ENCODE measurements at regions not wholly inside any gene's neighbourhood (a gene's known extent, or its start where the extent isn't known, plus 50 kb on each side); places are given as distances from the start of the nearest gene placed in this dataset.

DNA sequence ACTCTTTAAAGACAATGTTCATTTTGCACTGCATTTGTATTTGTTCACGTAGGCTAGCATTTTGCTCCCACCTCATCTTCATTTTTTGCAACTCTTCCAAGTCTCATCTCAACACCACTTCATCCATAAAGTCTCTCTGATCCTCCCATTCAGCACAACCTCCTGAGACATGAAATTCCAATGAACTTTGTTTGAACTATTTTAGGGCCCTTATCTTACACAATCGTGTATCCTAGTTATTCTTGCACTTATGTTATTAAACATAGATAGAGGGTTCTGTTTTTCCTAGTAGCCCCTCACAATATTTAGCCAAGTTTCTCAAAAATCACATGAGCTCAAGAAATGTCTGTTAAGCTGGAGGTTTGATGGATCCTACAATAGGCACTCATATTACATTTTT, 500.5 kb upstream of the ADAMTS5 start:
- Mint-ChIP-seq H3K27me3 (ENCODE audit: low read depth, unreplicated experiment) (no peaks in the 10 kb centered on the region), H3K9me3 (ENCODE audit: unreplicated experiment) (no peaks in the 10 kb centered on the region), H3K27ac (ENCODE audit: unreplicated experiment) (no peak overlapping the region), H3K4me1 (ENCODE audit: low read depth, unreplicated experiment) (no peaks in the 10 kb centered on the region), H3K4me3 (ENCODE audit: unreplicated experiment) (no peak overlapping the region), H3K36me3 (ENCODE audit: low read depth, unreplicated experiment) (no peaks in the 10 kb centered on the region)
- H3K27me3 ChIP-seq (ENCODE audit: insufficient read depth, low read length), result no peaks in the 10 kb centered on the region
- no peak overlapping the region for H3K9ac ChIP-seq (ENCODE audit: low read length)
- no peaks in the 10 kb centered on the region for H3K4me1 ChIP-seq (ENCODE audit: insufficient read depth, low read length)
- FAIRE-seq (no peak), DNase-seq (ENCODE audit: low read depth) (no peak)
- no peak overlapping the region for H2AFZ ChIP-seq (ENCODE audit: low read depth, low read length)
- H3K4me3 ChIP-seq (ENCODE audit: insufficient read depth, low read depth, low read length), result no peak overlapping the region
- H4K20me1 ChIP-seq (ENCODE audit: insufficient read depth, low read length), result no peaks in the 10 kb centered on the region
- H3K36me3 ChIP-seq (ENCODE audit: insufficient read depth, low read length), result no peaks in the 10 kb centered on the region
- TF ChIP-seq CTCF (IDR thresholded peaks at IDR 0.05; ENCODE audit: insufficient read depth, low read depth, low read length) (no peak), EZH2 (IDR thresholded peaks at IDR 0.05; ENCODE audit: insufficient read depth, low read length) (no peak)
- no peaks in the 10 kb centered on the region for H3K79me2 ChIP-seq (ENCODE audit: insufficient read depth, low read length)
- no peaks in the 10 kb centered on the region for H3K9me3 ChIP-seq (ENCODE audit: insufficient read depth, low read depth, low read length)
- no peak overlapping the region for H3K4me2 ChIP-seq (ENCODE audit: low read length)
- no peak overlapping the region for H3K27ac ChIP-seq (ENCODE audit: low read depth, low read length)

DNA sequence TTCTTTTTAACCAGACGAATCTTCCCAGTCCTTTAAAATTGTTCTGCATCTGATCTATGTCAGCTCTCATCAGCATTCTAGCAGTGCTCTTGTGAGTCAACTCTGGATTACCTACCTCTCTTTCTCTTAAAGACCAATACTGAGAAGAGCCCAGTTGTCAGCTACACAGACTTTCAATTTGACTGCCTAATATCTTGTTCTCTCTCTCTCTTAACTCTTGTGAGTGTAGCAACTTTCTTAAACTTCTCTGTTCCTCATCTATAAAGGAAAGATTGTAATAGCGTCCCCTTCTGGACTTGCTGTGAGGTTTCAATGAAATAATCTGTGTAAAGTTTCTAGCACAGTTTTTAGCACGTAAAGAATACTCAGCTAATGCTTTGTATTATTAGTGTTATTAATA, 499.3 kb upstream of the ADAMTS5 start:
- H3K36me3 Mint-ChIP-seq (ENCODE audit: low read depth, unreplicated experiment), result no peaks in the 10 kb centered on the region

More for the DNA sequence above, 499.3 kb upstream of the ADAMTS5 start:
- Histone ChIP-seq H3K4me2 (ENCODE audit: low read length) (no peak overlapping the region), H3K36me3 (ENCODE audit: insufficient read depth, low read length) (no peaks in the 10 kb centered on the region), H3K9me3 (ENCODE audit: insufficient read depth, low read depth, low read length) (no peaks in the 10 kb centered on the region), H4K20me1 (ENCODE audit: insufficient read depth, low read length) (no peaks in the 10 kb centered on the region), H3K4me1 (ENCODE audit: insufficient read depth, low read length) (no peaks in the 10 kb centered on the region), H2AFZ (ENCODE audit: low read depth, low read length) (no peak overlapping the region), H3K9ac (ENCODE audit: low read length) (no peak overlapping the region), H3K4me3 (ENCODE audit: insufficient read depth, low read depth, low read length) (no peak overlapping the region), H3K79me2 (ENCODE audit: insufficient read depth, low read length) (no peaks in the 10 kb centered on the region), H3K27ac (ENCODE audit: low read depth, low read length) (no peak overlapping the region), H3K27me3 (ENCODE audit: insufficient read depth, low read length) (no peaks in the 10 kb centered on the region)
- TF ChIP-seq EZH2 (IDR thresholded peaks at IDR 0.05; ENCODE audit: insufficient read depth, low read length) (no peak), CTCF (IDR thresholded peaks at IDR 0.05; ENCODE audit: insufficient read depth, low read depth, low read length) (no peak)
- DNase-seq (ENCODE audit: low read depth), result no peak
- FAIRE-seq, result no peak
- no peak overlapping the region for H3K4me3 Mint-ChIP-seq (ENCODE audit: unreplicated experiment)
- no peak overlapping the region for H3K27ac Mint-ChIP-seq (ENCODE audit: unreplicated experiment)
- H3K9me3 Mint-ChIP-seq (ENCODE audit: unreplicated experiment), result no peaks in the 10 kb centered on the region
- no peaks in the 10 kb centered on the region for H3K27me3 Mint-ChIP-seq (ENCODE audit: low read depth, unreplicated experiment)
- H3K4me1 Mint-ChIP-seq (ENCODE audit: low read depth, unreplicated experiment), result no peaks in the 10 kb centered on the region
